DND-41 (cell line): ENCODE measurements at regions not wholly inside any gene's neighbourhood (a gene's known extent, or its start where the extent isn't known, plus 50 kb on each side); places are given as distances from the start of the nearest gene placed in this dataset.

Experiments used
- EZH2 ChIP-seq: IDR thresholded peaks from 3 replicates; pipeline ENCODE4 v1.6.1; 2012; ENCODE audit warnings: borderline replicate concordance, low read depth, mild to moderate bottlenecking, moderate library complexity, low read length, inconsistent platforms; ENCODE audit not compliant: severe bottlenecking
- TF ChIP-seq, protein P1 (sequence below): IDR thresholded peaks from 2 replicates; pipeline ENCODE4 v1.5.1; 2012; ENCODE audit warnings: borderline replicate concordance, low read length, moderate library complexity, mild to moderate bottlenecking; ENCODE audit not compliant: poor library complexity, severe bottlenecking; ENCODE audit errors: extremely low read depth

DNA sequence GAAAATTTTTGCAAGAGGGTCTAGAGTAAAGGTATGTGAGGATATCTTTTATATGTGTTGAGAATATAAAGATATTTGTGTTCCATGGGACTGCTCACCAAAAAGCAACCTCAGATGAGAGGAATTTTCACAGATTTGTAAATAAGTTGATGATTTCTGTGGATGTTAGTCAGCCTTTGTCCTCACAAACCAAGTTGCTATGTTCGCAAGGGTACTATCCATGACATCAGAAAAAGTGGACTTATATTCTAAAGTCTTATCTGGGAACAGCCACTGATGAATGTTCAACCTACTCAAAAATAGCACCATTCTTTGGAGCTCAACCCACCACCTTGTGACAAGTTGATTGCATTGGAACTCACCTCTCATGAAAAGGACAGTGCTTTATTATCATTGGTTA is 138.6 kb downstream of the PCDH20 start:
- TF ChIP-seq, protein P1, sequence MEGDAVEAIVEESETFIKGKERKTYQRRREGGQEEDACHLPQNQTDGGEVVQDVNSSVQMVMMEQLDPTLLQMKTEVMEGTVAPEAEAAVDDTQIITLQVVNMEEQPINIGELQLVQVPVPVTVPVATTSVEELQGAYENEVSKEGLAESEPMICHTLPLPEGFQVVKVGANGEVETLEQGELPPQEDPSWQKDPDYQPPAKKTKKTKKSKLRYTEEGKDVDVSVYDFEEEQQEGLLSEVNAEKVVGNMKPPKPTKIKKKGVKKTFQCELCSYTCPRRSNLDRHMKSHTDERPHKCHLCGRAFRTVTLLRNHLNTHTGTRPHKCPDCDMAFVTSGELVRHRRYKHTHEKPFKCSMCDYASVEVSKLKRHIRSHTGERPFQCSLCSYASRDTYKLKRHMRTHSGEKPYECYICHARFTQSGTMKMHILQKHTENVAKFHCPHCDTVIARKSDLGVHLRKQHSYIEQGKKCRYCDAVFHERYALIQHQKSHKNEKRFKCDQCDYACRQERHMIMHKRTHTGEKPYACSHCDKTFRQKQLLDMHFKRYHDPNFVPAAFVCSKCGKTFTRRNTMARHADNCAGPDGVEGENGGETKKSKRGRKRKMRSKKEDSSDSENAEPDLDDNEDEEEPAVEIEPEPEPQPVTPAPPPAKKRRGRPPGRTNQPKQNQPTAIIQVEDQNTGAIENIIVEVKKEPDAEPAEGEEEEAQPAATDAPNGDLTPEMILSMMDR = no peak
- TF ChIP-seq EZH2 = no peak
